OCI-LY1 (cell line): ENCODE measurements at regions not wholly inside any gene's neighbourhood (a gene's known extent, or its start where the extent isn't known, plus 50 kb on each side); places are given as distances from the start of the nearest gene placed in this dataset.

Source experiments
- H2AFZ ChIP-seq: fragments of 200-600 bp; sonication (generic), shearing (Covaris generic); 2 replicates; pipeline ENCODE4 v1.6.0; 2014; ENCODE audit warnings: antibody characterized with exemption, mild to moderate bottlenecking, low read length
- H3F3A ChIP-seq: fragments of 200-600 bp; sonication (generic), shearing (Covaris generic); 2 replicates; pipeline ENCODE4 v1.6.0; 2014; ENCODE audit warnings: mild to moderate bottlenecking, antibody characterized with exemption, low read length, moderate library complexity; ENCODE audit not compliant: insufficient read depth
- H3K27ac ChIP-seq: fragments of 200-600 bp; sonication (generic); 2 replicates; pipeline ENCODE4 v1.5.1; 2014; ENCODE audit warnings: low read length, mixed run types, mild to moderate bottlenecking, low read depth; ENCODE audit not compliant: poor library complexity, severe bottlenecking
- H3K27me3 ChIP-seq: fragments of 200-600 bp; sonication (generic); 2 replicates; pipeline ENCODE4 v1.6.0; 2014; ENCODE audit warnings: antibody characterized with exemption, mild to moderate bottlenecking, low read length, moderate library complexity; ENCODE audit not compliant: insufficient read depth
- H3K36me3 ChIP-seq: fragments of 200-600 bp; sonication (generic); 2 replicates; pipeline ENCODE4 v1.6.1; 2014; ENCODE audit warnings: mild to moderate bottlenecking, antibody characterized with exemption, low read length, moderate library complexity, mixed read lengths; ENCODE audit not compliant: insufficient read depth
- H3K4me1 ChIP-seq: fragments of 200-600 bp; sonication (generic); 2 replicates; pipeline ENCODE4 v1.5.1; 2014; ENCODE audit warnings: mild to moderate bottlenecking, low read length, moderate library complexity; ENCODE audit not compliant: insufficient read depth, severe bottlenecking
- H3K4me2 ChIP-seq: fragments of 200-600 bp; sonication (generic), shearing (Covaris generic); 2 replicates; pipeline ENCODE4 v1.6.1; 2014; ENCODE audit warnings: low read length
- H3K4me3 ChIP-seq: fragments of 200-600 bp; sonication (generic); 2 replicates; pipeline ENCODE4 v1.5.1; 2014; ENCODE audit warnings: low read length, low read depth, mild to moderate bottlenecking, mixed read lengths; ENCODE audit not compliant: poor library complexity, severe bottlenecking
- H3K79me2 ChIP-seq: fragments of 200-600 bp; shearing (Covaris generic); 2 replicates; pipeline ENCODE4 v1.6.1; 2016; ENCODE audit warnings: mixed run types, low read length, mixed read lengths; ENCODE audit not compliant: insufficient read depth
- H3K9ac ChIP-seq: fragments of 200-600 bp; sonication (generic), shearing (Covaris generic); 2 replicates; pipeline ENCODE4 v1.6.1; 2014; ENCODE audit warnings: mild to moderate bottlenecking, low read length, mixed read lengths
- H3K9me2 ChIP-seq: fragments of 200-600 bp; sonication (generic), shearing (Covaris generic); 2 replicates; pipeline ENCODE4 v1.6.1; 2014; ENCODE audit warnings: low read depth, mild to moderate bottlenecking, low read length, mixed read lengths
- H3K9me3 ChIP-seq: fragments of 200-600 bp; shearing (Covaris generic); 2 replicates; pipeline ENCODE4 v1.6.1; 2014; ENCODE audit warnings: low read length, mixed read lengths
- H4K20me1 ChIP-seq: fragments of 200-600 bp; sonication (generic), shearing (Covaris generic); 2 replicates; pipeline ENCODE4 v1.6.0; 2016; ENCODE audit warnings: mild to moderate bottlenecking, low read length; ENCODE audit not compliant: insufficient read depth
- EZH2 ChIP-seq: fragments of 200-600 bp; sonication (generic), shearing (Covaris generic); IDR thresholded peaks from 2 replicates; pipeline ENCODE4 v1.8.0; 2017; ENCODE audit warnings: borderline replicate concordance, mixed run types, mild to moderate bottlenecking, antibody characterized with exemption, low read length, moderate library complexity, mixed read lengths
- TF ChIP-seq, protein P1 (sequence below): fragments of 200-600 bp; sonication (generic), shearing (Covaris generic); IDR thresholded peaks from 2 replicates; pipeline ENCODE4 v1.5.1; 2017; ENCODE audit warnings: mild to moderate bottlenecking, antibody characterized with exemption, low read length, moderate library complexity, mixed read lengths

DNA sequence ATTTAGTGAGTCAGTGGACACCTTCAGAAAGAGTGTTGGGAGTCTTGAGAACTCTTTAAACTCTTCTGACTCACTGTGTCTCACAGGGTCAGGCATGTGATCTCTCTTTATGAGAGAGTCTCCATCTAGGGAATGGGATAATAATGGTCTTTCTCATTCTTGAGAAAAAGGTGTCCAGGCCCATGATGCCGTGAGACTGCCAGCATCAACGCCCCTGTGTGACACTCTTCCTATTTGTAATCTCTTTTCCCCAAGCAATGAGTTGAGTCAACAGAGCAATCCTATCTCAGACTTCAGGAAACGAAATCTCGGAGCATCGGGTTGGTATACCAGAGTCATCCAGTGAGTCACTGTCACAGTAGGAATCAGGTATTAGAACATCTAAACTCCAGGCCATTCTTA is 82.3 kb upstream of the BMP2 start:
- Histone ChIP-seq H3K27ac (no peak overlapping the region), H3K36me3 (no peaks in the 10 kb centered on the region), H2AFZ (no peak overlapping the region), H3K27me3 (no peaks in the 10 kb centered on the region), H4K20me1 (no peaks in the 10 kb centered on the region), H3F3A (no peaks in the 10 kb centered on the region), H3K4me2 (no peak overlapping the region), H3K9ac (no peak overlapping the region), H3K9me2 (no peaks in the 10 kb centered on the region), H3K4me3 (no peak overlapping the region), H3K79me2 (no peaks in the 10 kb centered on the region), H3K9me3 (no peaks in the 10 kb centered on the region), H3K4me1 (no peaks in the 10 kb centered on the region)
- TF ChIP-seq EZH2 = no peak
- TF ChIP-seq, protein P1, sequence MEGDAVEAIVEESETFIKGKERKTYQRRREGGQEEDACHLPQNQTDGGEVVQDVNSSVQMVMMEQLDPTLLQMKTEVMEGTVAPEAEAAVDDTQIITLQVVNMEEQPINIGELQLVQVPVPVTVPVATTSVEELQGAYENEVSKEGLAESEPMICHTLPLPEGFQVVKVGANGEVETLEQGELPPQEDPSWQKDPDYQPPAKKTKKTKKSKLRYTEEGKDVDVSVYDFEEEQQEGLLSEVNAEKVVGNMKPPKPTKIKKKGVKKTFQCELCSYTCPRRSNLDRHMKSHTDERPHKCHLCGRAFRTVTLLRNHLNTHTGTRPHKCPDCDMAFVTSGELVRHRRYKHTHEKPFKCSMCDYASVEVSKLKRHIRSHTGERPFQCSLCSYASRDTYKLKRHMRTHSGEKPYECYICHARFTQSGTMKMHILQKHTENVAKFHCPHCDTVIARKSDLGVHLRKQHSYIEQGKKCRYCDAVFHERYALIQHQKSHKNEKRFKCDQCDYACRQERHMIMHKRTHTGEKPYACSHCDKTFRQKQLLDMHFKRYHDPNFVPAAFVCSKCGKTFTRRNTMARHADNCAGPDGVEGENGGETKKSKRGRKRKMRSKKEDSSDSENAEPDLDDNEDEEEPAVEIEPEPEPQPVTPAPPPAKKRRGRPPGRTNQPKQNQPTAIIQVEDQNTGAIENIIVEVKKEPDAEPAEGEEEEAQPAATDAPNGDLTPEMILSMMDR = no peak

DNA sequence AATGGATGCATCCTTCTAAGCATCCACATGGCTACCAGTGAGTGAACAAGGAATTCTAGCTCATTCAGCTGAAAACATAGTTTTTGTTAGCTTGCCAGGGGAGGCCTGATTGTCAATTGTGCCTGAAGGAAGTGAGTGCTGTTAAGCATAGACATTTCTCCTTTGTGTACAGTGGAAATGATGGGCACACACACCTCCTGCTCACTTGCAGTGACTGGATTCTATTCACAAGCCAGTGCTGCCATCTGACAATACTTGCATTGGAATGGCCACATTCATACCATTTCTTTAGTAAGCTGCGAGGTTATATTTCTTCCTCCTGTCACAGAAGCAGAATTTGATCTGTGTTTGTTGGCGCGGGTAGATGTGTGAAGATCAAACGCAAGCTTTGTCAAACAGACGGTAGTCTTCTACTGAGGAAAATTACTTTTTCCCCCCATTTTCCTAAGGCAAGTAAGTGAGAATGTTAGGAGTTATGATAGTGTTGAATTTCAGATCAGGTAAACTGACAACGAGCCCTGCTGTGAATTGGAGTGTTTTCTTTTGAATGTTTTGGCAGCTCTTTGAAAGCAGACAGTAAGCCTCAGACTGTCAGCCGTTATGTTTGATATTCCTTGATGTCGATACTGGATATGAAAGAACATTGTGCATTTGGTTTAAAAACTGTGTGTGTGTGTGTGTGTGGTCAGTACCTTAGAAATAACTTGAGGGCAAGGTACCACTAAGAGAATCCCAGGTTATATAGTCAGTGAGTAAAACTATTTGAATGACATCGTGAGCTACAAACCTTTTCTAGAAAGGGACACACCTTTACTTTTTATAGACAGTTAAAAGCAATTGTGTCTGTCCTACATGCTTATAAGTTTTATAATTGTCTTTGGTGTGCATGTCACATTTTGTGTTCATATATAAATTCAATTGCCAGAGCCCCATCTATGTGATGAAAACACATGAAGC is 84.2 kb upstream of the BMP2 start:
- Histone ChIP-seq H3K4me2 (no peak overlapping the region), H2AFZ (no peak overlapping the region), H3K9me3 (no peaks in the 10 kb centered on the region), H3K4me3 (no peak overlapping the region), H3K4me1 (no peaks in the 10 kb centered on the region), H3K9ac (no peak overlapping the region), H3K79me2 (no peaks in the 10 kb centered on the region), H3K36me3 (no peaks in the 10 kb centered on the region), H4K20me1 (no peaks in the 10 kb centered on the region), H3K9me2 (no peaks in the 10 kb centered on the region), H3F3A (no peaks in the 10 kb centered on the region), H3K27me3 (no peaks in the 10 kb centered on the region), H3K27ac (no peak overlapping the region)
- TF ChIP-seq, protein P1 = no peak
- TF ChIP-seq EZH2 = no peak

DNA sequence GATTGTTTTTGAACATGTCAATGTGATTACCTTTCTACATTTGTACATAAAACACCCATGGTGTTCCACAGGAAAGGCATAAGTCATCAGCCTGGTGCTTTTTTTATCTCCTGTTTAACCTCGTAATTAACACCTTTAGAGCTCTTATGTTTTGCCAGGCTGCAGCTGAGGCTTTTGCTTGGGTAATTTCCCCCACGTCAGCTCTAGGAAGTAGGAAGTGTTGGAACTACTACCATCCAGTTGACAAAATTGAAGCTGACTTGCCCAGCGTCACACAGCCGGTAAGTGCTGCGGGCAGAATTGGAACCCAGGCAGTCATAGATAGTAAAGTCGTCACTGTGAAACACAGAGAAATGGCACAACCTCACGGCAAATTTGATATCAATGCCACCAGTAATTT is 86.6 kb upstream of the BMP2 start:
- H3F3A ChIP-seq = no peaks in the 10 kb centered on the region
- H4K20me1 ChIP-seq = no peaks in the 10 kb centered on the region
- no peak for TF ChIP-seq EZH2
- TF ChIP-seq, protein P1 = no peak
- H3K9me3 ChIP-seq = no peaks in the 10 kb centered on the region
- H2AFZ ChIP-seq = no peak overlapping the region
- no peaks in the 10 kb centered on the region for H3K9me2 ChIP-seq
- no peaks in the 10 kb centered on the region for H3K79me2 ChIP-seq
- H3K27me3 ChIP-seq = no peaks in the 10 kb centered on the region
- H3K9ac ChIP-seq = no peak overlapping the region
- H3K36me3 ChIP-seq = no peaks in the 10 kb centered on the region
- H3K4me1 ChIP-seq = no peaks in the 10 kb centered on the region
- no peak overlapping the region for H3K4me2 ChIP-seq
- no peak overlapping the region for H3K27ac ChIP-seq
- H3K4me3 ChIP-seq = no peak overlapping the region
